ENCODE measurements at regions not wholly inside any gene's neighbourhood (a gene's known extent, or its start where the extent isn't known, plus 50 kb on each side); places are given as distances from the start of the nearest gene placed in this dataset.

- H3K4me2 ChIP-seq (ENCODE audit: low read length) = no peak overlapping the region
- H3K79me2 ChIP-seq (ENCODE audit: control insufficient read depth, low read length) = no peaks in the 10 kb centered on the region
- H3K36me3 ChIP-seq (ENCODE audit: control insufficient read depth, low read length) = no peaks in the 10 kb centered on the region
- TF ChIP-seq EZH2phosphoT487 (IDR thresholded peaks at IDR 0.05; ENCODE audit: borderline replicate concordance, low read length) (no peak), CTCF (IDR thresholded peaks at IDR 0.05; ENCODE audit: low read depth, low read length, poor library complexity, severe bottlenecking) (no peak)
- no peak overlapping the region for H3K4me3 ChIP-seq (ENCODE audit: low read length)
- no peaks in the 10 kb centered on the region for H3F3A ChIP-seq (ENCODE audit: control insufficient read depth, insufficient read depth)
- no peaks in the 10 kb centered on the region for H3K4me1 ChIP-seq (ENCODE audit: control insufficient read depth, low read length)
- H3K9me2 ChIP-seq (replicated peaks; ENCODE audit: control insufficient read depth, low read length) = no peaks in the 10 kb centered on the region
- H4K20me1 ChIP-seq (ENCODE audit: control insufficient read depth, insufficient read depth, low read depth, low read length) = no peaks in the 10 kb centered on the region
- no peak overlapping the region for H3K27ac ChIP-seq (ENCODE audit: low read depth, low read length)
- no peaks in the 10 kb centered on the region for H3K9me3 ChIP-seq (ENCODE audit: control insufficient read depth, insufficient read depth, low read length)
- H3K27me3 ChIP-seq (ENCODE audit: control insufficient read depth, low read length) = no peaks in the 10 kb centered on the region
Observed at GRCh38 chr6:80441131-80441530, 334.7 kb downstream of the BCKDHB start.

GRCh38 chr6:80440496-80441115 lies 334.1 kb downstream of the BCKDHB start:
- no peaks in the 10 kb centered on the region for H4K20me1 ChIP-seq (ENCODE audit: control insufficient read depth, insufficient read depth, low read depth, low read length)
- no peaks in the 10 kb centered on the region for H3K9me3 ChIP-seq (ENCODE audit: control insufficient read depth, insufficient read depth, low read length)
- H3K4me2 ChIP-seq (ENCODE audit: low read length) = no peak overlapping the region
- no peaks in the 10 kb centered on the region for H3K4me1 ChIP-seq (ENCODE audit: control insufficient read depth, low read length)
- H3K27me3 ChIP-seq (ENCODE audit: control insufficient read depth, low read length) = no peaks in the 10 kb centered on the region
- no peaks in the 10 kb centered on the region for H3K79me2 ChIP-seq (ENCODE audit: control insufficient read depth, low read length)
- H3K4me3 ChIP-seq (ENCODE audit: low read length) = no peak overlapping the region
- H3K36me3 ChIP-seq (ENCODE audit: control insufficient read depth, low read length) = no peaks in the 10 kb centered on the region
- no peaks in the 10 kb centered on the region for H3K9me2 ChIP-seq (replicated peaks; ENCODE audit: control insufficient read depth, low read length)
- TF ChIP-seq EZH2phosphoT487 (IDR thresholded peaks at IDR 0.05; ENCODE audit: borderline replicate concordance, low read length) (no peak), CTCF (IDR thresholded peaks at IDR 0.05; ENCODE audit: low read depth, low read length, poor library complexity, severe bottlenecking) (no peak)
- H3K27ac ChIP-seq (ENCODE audit: low read depth, low read length) = no peak overlapping the region
- no peaks in the 10 kb centered on the region for H3F3A ChIP-seq (ENCODE audit: control insufficient read depth, insufficient read depth)

- Histone ChIP-seq H3K4me3 (ENCODE audit: low read length) (no peak overlapping the region), H3K9me3 (ENCODE audit: control insufficient read depth, insufficient read depth, low read length) (no peaks in the 10 kb centered on the region), H4K20me1 (ENCODE audit: control insufficient read depth, insufficient read depth, low read depth, low read length) (no peaks in the 10 kb centered on the region), H3K36me3 (ENCODE audit: control insufficient read depth, low read length) (no peaks in the 10 kb centered on the region), H3K9me2 (replicated peaks; ENCODE audit: control insufficient read depth, low read length) (no peaks in the 10 kb centered on the region; the same call in 1 of the 2 replicates), H3K79me2 (ENCODE audit: control insufficient read depth, low read length) (no peaks in the 10 kb centered on the region), H3K4me2 (ENCODE audit: low read length) (no peak overlapping the region), H3F3A (ENCODE audit: control insufficient read depth, insufficient read depth) (no peaks in the 10 kb centered on the region), H3K27ac (ENCODE audit: low read depth, low read length) (no peak overlapping the region), H3K27me3 (ENCODE audit: control insufficient read depth, low read length) (no peaks in the 10 kb centered on the region), H3K4me1 (ENCODE audit: control insufficient read depth, low read length) (no peaks in the 10 kb centered on the region)
- TF ChIP-seq CTCF (IDR thresholded peaks at IDR 0.05; ENCODE audit: low read depth, low read length, poor library complexity, severe bottlenecking) (no peak), EZH2phosphoT487 (IDR thresholded peaks at IDR 0.05; ENCODE audit: borderline replicate concordance, low read length) (no peak)
Observed at GRCh38 chr6:80439721-80440470, 333.4 kb downstream of the BCKDHB start.

Data from DOHH2 (cell line).